HepG2 (cell line): ENCODE measurements at regions not wholly inside any gene's neighbourhood (a gene's known extent, or its start where the extent isn't known, plus 50 kb on each side); places are given as distances from the start of the nearest gene placed in this dataset.

Source experiments
- ATAC-seq: fragments of 200-7000 bp; cut with Tn5 transposase; 3 replicates; pipeline ENCODE4 v1.9.1; 2020; ENCODE audit warnings: mild to moderate bottlenecking, moderate library complexity
- BruUV-seq: library from RNA; stranded (reverse); fragments of 400-500 nt; replicated peaks from 2 replicates; lab custom pipeline; 2021; lab: Mats Ljungman, UMichigan
- CTCF ChIA-PET: fragments of 300-600 bp; formaldehyde crosslinking; extraction: SDS; loops from one replicate; lab custom pipeline; 2021; ENCODE audit warnings: low total read pairs, inconsistent platforms, low intra/inter-chr PET ratio; lab: Yijun Ruan, JAX
- POLR2A ChIA-PET: fragments of 350-600 bp; sonication (Branson Sonifier 250); formaldehyde crosslinking; loops from one replicate; lab custom pipeline; 2020; ENCODE audit warnings: antibody characterized with exemption, inconsistent platforms; lab: Yijun Ruan, JAX
- DNase-seq: peaks from one replicate; pipeline ENCODE4 v3.0.0-alpha.2; 2015; ENCODE audit warnings: low spot score
- FAIRE-seq: peaks from 3 replicates; lab custom pipeline; 2011; peaks lifted over from hg19 to GRCh38; lab: Jason Lieb, UNC
- H2AFZ ChIP-seq: one replicate; pipeline ENCODE4 v1.6.1; 2011; ENCODE audit warnings: low read length, inconsistent platforms
- H3K27ac ChIP-seq: fragments of 300-600 bp; 3 replicates; pipeline ENCODE4 v1.8.0; 2011; ENCODE audit warnings: mixed run types, mild to moderate bottlenecking, mixed read lengths, low read length, inconsistent platforms; ENCODE audit not compliant: insufficient read depth; ENCODE audit errors: extremely low read length
- H3K27me3 ChIP-seq, 2 experiments: fragments of 200-600 bp in 1 of 2; 2 replicates in 1 of 2; 3 replicates in 1 of 2; pipeline versions ENCODE4 v1.6.0 to v1.8.0; 2011; ENCODE audit warnings: low read length in 2 of 2, mild to moderate bottlenecking in 2 of 2, moderate library complexity in 2 of 2, inconsistent platforms in 1 of 2; ENCODE audit not compliant: insufficient read depth in 2 of 2, control insufficient read depth in 1 of 2
- H3K36me3 ChIP-seq, 2 experiments: fragments of 200-600 bp in 1 of 2; replicated peaks in 1 of 2; 2 replicates in 1 of 2; 3 replicates in 1 of 2; pipeline versions ENCODE4 v1.5.1 to v1.8.0; 2011; ENCODE audit warnings: low read length in 2 of 2, inconsistent platforms in 1 of 2; ENCODE audit not compliant: insufficient read depth in 2 of 2, control insufficient read depth in 1 of 2
- H3K4me1 ChIP-seq: 2 replicates; pipeline ENCODE4 v1.5.1; 2012; ENCODE audit warnings: low read length, inconsistent platforms; ENCODE audit not compliant: insufficient read depth
- H3K4me2 ChIP-seq: 2 replicates; pipeline ENCODE4 v1.6.0; 2011; ENCODE audit warnings: low read depth, low read length, inconsistent platforms
- H3K4me3 ChIP-seq, 3 experiments: fragments of 200-600 bp in 1 of 3; sonication (generic), shearing (Covaris generic) in 1 of 3; replicated peaks in 1 of 3; 2 replicates each; pipeline ENCODE4 v1.5.1; 2011 to 2016; ENCODE audit warnings: low read length in 3 of 3, inconsistent platforms in 2 of 3, low read depth in 2 of 3, mild to moderate bottlenecking in 2 of 3, control low read depth in 1 of 3, mixed read lengths in 1 of 3; ENCODE audit not compliant: insufficient read depth in 1 of 3
- H3K79me2 ChIP-seq: one replicate; pipeline ENCODE4 v1.6.1; 2011; ENCODE audit warnings: low read length, inconsistent platforms; ENCODE audit not compliant: insufficient read depth
- H3K9ac ChIP-seq: 2 replicates; pipeline ENCODE4 v1.6.0; 2011; ENCODE audit warnings: mild to moderate bottlenecking, low read depth, low read length, inconsistent platforms; ENCODE audit not compliant: insufficient read depth
- H3K9me3 ChIP-seq: 2 replicates; pipeline ENCODE4 v1.5.1; 2012; ENCODE audit warnings: mild to moderate bottlenecking, low read length
- H4K20me1 ChIP-seq: 2 replicates; pipeline ENCODE4 v1.6.0; 2011; ENCODE audit warnings: inconsistent platforms, mild to moderate bottlenecking, low read length, moderate library complexity; ENCODE audit not compliant: insufficient read depth
- AGO2 ChIP-seq: fragments of 200-400 bp; formaldehyde crosslinking; optimal IDR thresholded peaks from 2 replicates; pipeline ENCODE3; 2017; ENCODE audit warnings: mild to moderate bottlenecking, low read depth, low read length, moderate library complexity
- FOXC1 ChIP-seq: sonication (generic); formaldehyde crosslinking; IDR thresholded peaks from 2 replicates; pipeline ENCODE4 v1.8.0; 2022; ENCODE audit warnings: mild to moderate bottlenecking, missing genetic modification reagents, borderline replicate concordance
- GZF1 ChIP-seq: sonication (generic); formaldehyde crosslinking; IDR thresholded peaks from 2 replicates; pipeline ENCODE4 v1.5.1; 2020; ENCODE audit warnings: mild to moderate bottlenecking, missing genetic modification reagents
- JUN ChIP-seq: sonication (generic); formaldehyde crosslinking; IDR thresholded peaks from 2 replicates; pipeline ENCODE4 v1.4.0; 2020; ENCODE audit warnings: mild to moderate bottlenecking, missing genetic modification reagents
- WGBS: methylation state at CpG from one replicate; pipeline ENCODE4 v1.1.6; 2017; ENCODE audit warnings: low lambda C conversion rate; 5-methylcytosine and 5-hydroxymethylcytosine counted together
- in situ Hi-C: cut with HindIII; loops from 2 replicates; pipeline ENCODE4 v1.10.0; 2017; ENCODE audit warnings: low pct_unique_long_range_greater_than_20kb; ENCODE audit not compliant: extremely low pct_ligation_motif_present
- intact Hi-C: fragments of 100-400 bp; cut with micrococcal nuclease; formaldehyde crosslinking; loops from one replicate; pipeline ENCODE4 v1.10.0; 2022; ENCODE audit not compliant: unreplicated experiment
- TF ChIP-seq, protein P1 (sequence below): sonication (generic); formaldehyde crosslinking; IDR thresholded peaks from 2 replicates; pipeline ENCODE4 v1.5.1; 2020; ENCODE audit warnings: mild to moderate bottlenecking, missing genetic modification reagents, borderline replicate concordance

DNA sequence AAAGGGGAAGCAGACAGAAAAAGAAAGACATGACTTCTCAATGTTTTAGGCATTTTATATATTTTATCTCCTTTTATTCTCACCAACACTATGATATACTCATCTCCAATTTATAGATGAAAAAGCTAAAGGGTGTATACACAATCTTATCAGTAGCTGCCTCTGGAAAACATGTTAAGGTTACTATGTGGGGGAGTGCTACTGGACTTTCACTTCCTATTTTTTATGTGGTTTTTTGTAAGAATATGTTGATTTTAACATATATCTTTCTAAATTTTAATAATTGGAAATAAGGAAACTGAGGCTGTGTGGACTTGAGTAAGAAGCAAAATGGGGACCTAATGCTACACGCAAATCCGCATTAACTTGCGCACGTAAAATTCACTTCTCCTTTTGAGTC is 99.6 kb upstream of the PDE3A start:
- in situ Hi-C loops (no loop called here), intact Hi-C loops (no loop called here)
- no peak overlapping the region for H3K4me3 ChIP-seq
- ChIA-PET POLR2A (no interaction called here), CTCF (no interaction called here)
- H4K20me1 ChIP-seq: no peaks in the 10 kb centered on the region
- no peak overlapping the region for H2AFZ ChIP-seq
- no peaks in the 10 kb centered on the region for H3K79me2 ChIP-seq
- no peaks in the 10 kb centered on the region for H3K36me3 ChIP-seq
- FAIRE-seq (no peak), DNase-seq (no peak), ATAC-seq (no peak)
- no peaks in the 10 kb centered on the region for H3K27me3 ChIP-seq
- H3K9ac ChIP-seq: no peak overlapping the region
- H3K27ac ChIP-seq: no peak overlapping the region
- H3K4me2 ChIP-seq: no peak overlapping the region
- H3K9me3 ChIP-seq: peaks cover 30% of the 10 kb centered on the region
- H3K4me1 ChIP-seq: no peaks in the 10 kb centered on the region; the same call in 1 of the 2 replicates
- TF ChIP-seq FOXC1 (CRISPR knock-in tag) (no peak), AGO2 (no peak), GZF1 (CRISPR knock-in tag) (no peak), JUN (CRISPR knock-in tag) (no peak)
- TF ChIP-seq, protein P1, sequence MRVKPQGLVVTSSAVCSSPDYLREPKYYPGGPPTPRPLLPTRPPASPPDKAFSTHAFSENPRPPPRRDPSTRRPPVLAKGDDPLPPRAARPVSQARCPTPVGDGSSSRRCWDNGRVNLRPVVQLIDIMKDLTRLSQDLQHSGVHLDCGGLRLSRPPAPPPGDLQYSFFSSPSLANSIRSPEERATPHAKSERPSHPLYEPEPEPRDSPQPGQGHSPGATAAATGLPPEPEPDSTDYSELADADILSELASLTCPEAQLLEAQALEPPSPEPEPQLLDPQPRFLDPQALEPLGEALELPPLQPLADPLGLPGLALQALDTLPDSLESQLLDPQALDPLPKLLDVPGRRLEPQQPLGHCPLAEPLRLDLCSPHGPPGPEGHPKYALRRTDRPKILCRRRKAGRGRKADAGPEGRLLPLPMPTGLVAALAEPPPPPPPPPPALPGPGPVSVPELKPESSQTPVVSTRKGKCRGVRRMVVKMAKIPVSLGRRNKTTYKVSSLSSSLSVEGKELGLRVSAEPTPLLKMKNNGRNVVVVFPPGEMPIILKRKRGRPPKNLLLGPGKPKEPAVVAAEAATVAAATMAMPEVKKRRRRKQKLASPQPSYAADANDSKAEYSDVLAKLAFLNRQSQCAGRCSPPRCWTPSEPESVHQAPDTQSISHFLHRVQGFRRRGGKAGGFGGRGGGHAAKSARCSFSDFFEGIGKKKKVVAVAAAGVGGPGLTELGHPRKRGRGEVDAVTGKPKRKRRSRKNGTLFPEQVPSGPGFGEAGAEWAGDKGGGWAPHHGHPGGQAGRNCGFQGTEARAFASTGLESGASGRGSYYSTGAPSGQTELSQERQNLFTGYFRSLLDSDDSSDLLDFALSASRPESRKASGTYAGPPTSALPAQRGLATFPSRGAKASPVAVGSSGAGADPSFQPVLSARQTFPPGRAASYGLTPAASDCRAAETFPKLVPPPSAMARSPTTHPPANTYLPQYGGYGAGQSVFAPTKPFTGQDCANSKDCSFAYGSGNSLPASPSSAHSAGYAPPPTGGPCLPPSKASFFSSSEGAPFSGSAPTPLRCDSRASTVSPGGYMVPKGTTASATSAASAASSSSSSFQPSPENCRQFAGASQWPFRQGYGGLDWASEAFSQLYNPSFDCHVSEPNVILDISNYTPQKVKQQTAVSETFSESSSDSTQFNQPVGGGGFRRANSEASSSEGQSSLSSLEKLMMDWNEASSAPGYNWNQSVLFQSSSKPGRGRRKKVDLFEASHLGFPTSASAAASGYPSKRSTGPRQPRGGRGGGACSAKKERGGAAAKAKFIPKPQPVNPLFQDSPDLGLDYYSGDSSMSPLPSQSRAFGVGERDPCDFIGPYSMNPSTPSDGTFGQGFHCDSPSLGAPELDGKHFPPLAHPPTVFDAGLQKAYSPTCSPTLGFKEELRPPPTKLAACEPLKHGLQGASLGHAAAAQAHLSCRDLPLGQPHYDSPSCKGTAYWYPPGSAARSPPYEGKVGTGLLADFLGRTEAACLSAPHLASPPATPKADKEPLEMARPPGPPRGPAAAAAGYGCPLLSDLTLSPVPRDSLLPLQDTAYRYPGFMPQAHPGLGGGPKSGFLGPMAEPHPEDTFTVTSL (CRISPR knock-in tag): no peak
- 74% methylated on average over 4 of the region's 4 CpGs for WGBS
- no TSS peak for BruUV-seq
